Ishikawa (cell line): ENCODE measurements at regions not wholly inside any gene's neighbourhood (a gene's known extent, or its start where the extent isn't known, plus 50 kb on each side); places are given as distances from the start of the nearest gene placed in this dataset.

Experiments
- CEBPB ChIP-seq: IDR thresholded peaks from 2 replicates; pipeline ENCODE4 v1.6.1; 2012
- CREB1 ChIP-seq: IDR thresholded peaks from 2 replicates; pipeline ENCODE4 v1.6.1; 2012; ENCODE audit warnings: low read depth
- EGR1 ChIP-seq: IDR thresholded peaks from 2 replicates; pipeline ENCODE4 v1.6.1; 2012
- EP300 ChIP-seq: IDR thresholded peaks from 2 replicates; pipeline ENCODE4 v1.6.1; 2012; ENCODE audit warnings: borderline replicate concordance
- FOXM1 ChIP-seq: IDR thresholded peaks from 2 replicates; pipeline ENCODE4 v1.6.1; 2012; ENCODE audit warnings: low read depth, borderline replicate concordance
- MAX ChIP-seq: IDR thresholded peaks from 2 replicates; pipeline ENCODE4 v1.6.1; 2012
- NFIC ChIP-seq: IDR thresholded peaks from 2 replicates; pipeline ENCODE4 v1.6.1; 2012
- RAD21 ChIP-seq: IDR thresholded peaks from 2 replicates; pipeline ENCODE4 v1.6.1; 2012; ENCODE audit warnings: low read depth
- REST ChIP-seq: IDR thresholded peaks from 2 replicates; pipeline ENCODE4 v1.6.1; 2012; ENCODE audit warnings: low read depth, mild to moderate bottlenecking
- TAF1 ChIP-seq: IDR thresholded peaks from 2 replicates; pipeline ENCODE4 v1.6.1; 2012; ENCODE audit warnings: low read depth, mild to moderate bottlenecking
- TCF12 ChIP-seq: IDR thresholded peaks from 2 replicates; pipeline ENCODE4 v1.6.1; 2012; ENCODE audit warnings: low read depth
- TEAD4 ChIP-seq: IDR thresholded peaks from 2 replicates; pipeline ENCODE4 v1.6.1; 2012
- USF1 ChIP-seq: IDR thresholded peaks from 2 replicates; pipeline ENCODE4 v1.6.1; 2012
- YY1 ChIP-seq: IDR thresholded peaks from 2 replicates; pipeline ENCODE4 v1.6.1; 2012; ENCODE audit warnings: low read depth
- ZBTB7A ChIP-seq: IDR thresholded peaks from 2 replicates; pipeline ENCODE4 v1.6.1; 2012; ENCODE audit warnings: low read depth

DNA sequence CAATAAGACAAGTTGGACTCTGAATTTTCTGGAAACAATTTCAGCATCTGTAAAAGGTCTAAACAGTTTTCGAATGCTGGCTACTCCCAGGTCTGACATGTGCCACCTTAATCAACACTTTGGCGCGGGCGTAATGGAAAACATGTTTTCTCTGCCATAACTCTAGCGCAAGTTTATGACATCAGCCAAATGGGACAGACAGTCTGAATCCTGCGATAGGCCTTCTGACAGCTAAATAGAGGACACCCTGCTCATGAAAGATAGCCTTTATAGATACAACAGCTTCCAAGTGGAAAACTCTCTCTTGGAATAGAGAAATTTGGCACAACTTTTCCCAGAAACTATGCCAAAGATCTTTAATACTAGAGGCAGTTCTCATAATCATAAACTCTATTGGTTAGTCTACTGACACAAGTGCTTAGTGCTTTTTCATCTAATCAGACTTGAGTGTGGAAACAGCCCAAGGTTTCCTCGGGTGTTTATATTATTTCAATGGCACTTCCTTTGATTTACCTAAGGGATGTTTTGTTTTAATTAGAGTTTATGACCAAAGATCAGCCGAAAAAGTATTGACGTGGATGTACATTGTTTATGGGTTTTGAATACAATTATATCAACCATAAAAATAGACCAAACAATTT is 120.1 kb upstream of the DPH6 start:
- TF ChIP-seq USF1 (no peak), EP300 (no peak), TCF12 (no peak), CEBPB (no peak), TEAD4 (no peak), RAD21 (no peak), EGR1 (no peak), REST (no peak), NFIC (no peak), YY1 (no peak), CREB1 (no peak), MAX (no peak), FOXM1 (no peak), TAF1 (no peak), ZBTB7A (no peak)

- TF ChIP-seq MAX (no peak), RAD21 (no peak), REST (no peak), TCF12 (no peak), USF1 (no peak), CEBPB (no peak), TAF1 (no peak), FOXM1 (no peak), CREB1 (no peak), EGR1 (no peak)
These were observed 121.9 kb upstream of the DPH6 start for GRCh38 chr15:35667908-35668307.

- TF ChIP-seq TAF1 (no peak), FOXM1 (no peak), CREB1 (no peak), CEBPB (no peak), EP300 (no peak), TCF12 (no peak), TEAD4 (no peak), RAD21 (no peak)
These were observed 123.1 kb upstream of the DPH6 start for GRCh38 chr15:35669021-35669420.

DNA sequence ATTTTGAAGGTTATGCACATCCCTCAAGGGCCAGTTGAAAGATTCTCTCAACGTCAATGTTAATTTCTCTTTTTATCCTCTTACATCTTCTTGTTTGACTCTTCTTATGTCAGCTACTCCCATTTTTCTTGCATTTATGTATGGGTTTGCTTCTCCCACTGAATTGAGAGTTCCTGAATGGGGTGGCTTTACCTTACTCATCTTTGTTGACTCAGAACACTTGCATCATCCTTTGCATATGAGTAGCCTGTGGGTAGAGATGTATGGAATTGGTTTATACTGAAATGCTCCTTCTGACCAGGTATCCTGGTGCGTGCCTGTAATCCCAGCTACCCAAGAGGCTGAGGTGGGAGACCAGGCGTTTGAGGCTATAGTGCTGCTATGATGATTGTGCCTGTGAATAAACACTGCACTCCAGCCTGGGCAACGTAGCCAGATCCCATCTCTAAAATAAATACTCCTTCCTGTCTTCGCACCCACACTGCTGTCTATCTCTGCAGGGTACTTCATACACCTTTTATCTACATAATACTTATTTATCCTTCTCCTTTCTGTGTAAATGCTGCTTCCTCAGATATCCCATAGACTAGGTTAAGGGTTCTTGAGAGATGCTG is 123.6 kb upstream of the DPH6 start:
- TF ChIP-seq EP300, result no peak
- TF ChIP-seq CEBPB, result no peak
- TF ChIP-seq FOXM1, result no peak
- TF ChIP-seq YY1, result no peak
- TF ChIP-seq TEAD4, result no peak
- TF ChIP-seq MAX, result no peak
- TF ChIP-seq ZBTB7A, result no peak
- TF ChIP-seq CREB1, result no peak
- no peak for TF ChIP-seq NFIC

DNA sequence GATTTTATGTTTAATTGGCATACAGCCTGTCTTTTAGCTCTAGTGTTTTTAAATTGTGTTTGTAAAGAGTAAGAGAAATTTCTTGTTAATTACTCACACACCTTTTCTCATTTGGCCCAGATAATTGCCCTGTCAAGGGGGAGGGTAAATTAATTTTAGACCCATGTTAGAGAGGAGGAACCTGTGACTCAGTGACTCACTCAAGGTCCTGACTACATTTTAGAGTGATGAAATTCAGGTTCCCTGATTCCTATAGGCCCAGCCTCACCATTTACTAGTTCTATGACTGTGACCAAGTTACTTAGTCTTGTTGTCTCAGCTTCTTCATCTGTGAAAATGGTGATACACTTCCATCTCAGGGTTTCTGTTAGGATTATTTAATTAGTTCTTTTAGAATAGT is 125.2 kb upstream of the DPH6 start:
- TF ChIP-seq EP300 (no peak), EGR1 (no peak), FOXM1 (no peak), ZBTB7A (no peak), CREB1 (no peak), YY1 (no peak), RAD21 (no peak), USF1 (no peak), TCF12 (no peak), TAF1 (no peak), NFIC (no peak), REST (no peak), TEAD4 (no peak), CEBPB (no peak)
